ENCODE measurements at regions not wholly inside any gene's neighbourhood (a gene's known extent, or its start where the extent isn't known, plus 50 kb on each side); places are given as distances from the start of the nearest gene placed in this dataset.

- DNase-seq, result no peak
These were observed 617.5 kb upstream of the WWC1 start for GRCh38 chr5:167673942-167674341.

DNA sequence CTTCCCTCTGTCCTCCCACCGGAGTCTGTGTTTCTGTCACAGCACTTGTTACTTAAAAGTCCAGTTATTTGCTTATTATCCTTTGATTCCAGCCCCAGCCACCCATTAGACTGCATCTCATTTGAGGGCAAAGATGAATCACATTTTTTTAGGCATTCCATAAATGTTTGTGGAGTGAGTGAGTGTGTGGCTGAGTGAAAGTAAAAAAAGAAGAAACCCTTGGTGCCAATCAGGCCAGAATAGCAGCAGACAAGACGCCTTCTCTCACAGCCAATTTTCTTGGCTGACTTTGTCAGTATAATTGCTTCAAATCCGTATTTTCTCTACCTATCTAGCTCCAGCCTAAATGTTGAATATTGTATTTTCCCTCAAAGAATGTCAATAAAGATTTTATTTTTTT lies 613.0 kb upstream of the WWC1 start:
- no peak for DNase-seq

DNA sequence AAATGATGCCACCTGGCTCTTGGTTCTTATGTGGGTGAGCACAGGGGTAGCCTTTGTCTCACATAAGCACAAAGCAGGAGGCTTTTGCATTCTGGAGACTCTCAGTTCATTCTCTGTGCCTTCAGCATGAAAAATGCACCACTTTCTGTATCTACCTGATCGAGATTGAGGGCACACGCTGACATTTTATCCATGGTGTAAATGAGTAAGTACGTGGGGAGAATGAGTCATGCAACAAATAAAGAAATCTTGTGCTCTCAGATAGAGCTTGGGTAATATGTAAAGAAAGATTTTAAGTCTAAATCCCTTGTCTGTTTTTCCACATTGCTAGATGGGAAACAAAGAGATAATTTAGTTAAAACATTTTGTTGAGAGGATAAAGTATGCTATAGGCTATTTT lies 607.2 kb upstream of the WWC1 start:
- DNase-seq, result no peak

GRCh38 chr5:167688341-167689130 lies 602.9 kb upstream of the WWC1 start:
- DNase-seq, result no peak

- DNase-seq, result no peak
These were observed 596.9 kb upstream of the WWC1 start for GRCh38 chr5:167694325-167695147.

GRCh38 chr5:167696558-167697314 lies 594.7 kb upstream of the WWC1 start:
- DNase-seq, result no peak

DNA sequence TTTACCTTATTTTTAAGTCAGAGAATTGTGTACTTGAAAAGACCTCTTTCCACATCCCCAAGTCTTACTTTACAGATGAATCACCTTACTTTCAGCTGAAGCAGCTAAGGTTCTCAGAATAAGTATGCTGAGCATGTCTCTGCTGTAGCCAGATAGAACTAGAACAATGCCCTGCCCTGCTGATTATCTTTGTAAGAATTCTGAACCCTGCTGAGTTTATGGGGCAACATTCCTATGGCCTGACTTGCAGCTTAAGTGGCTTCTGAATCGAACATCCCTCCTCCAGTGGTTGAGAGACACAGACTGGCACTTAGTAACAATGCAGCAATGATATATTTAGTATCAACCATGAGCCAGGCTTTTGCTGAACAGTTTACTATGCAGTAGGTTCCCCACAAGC lies 592.0 kb upstream of the WWC1 start:
- no peak for DNase-seq

DNA sequence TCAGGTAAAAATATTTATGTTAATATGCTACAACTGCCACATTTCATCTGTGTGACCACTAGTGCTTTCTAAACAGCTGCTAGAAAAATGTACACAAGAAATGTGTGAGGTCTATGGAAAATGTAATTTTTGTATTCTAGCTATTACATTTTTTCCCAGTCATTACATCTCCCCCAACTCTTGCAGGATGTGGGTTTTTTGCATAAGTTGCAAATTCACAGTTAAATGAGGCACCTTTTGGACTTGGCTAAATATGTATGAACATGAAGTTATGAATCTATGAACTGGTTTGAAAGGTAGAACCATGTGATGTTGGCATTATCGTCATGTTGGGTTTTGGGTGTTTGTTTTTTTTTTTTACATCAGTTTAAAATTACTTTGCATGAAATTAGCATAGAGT lies 590.4 kb upstream of the WWC1 start:
- no peak for DNase-seq

GRCh38 chr5:167702014-167702413 lies 589.4 kb upstream of the WWC1 start:
- no peak for DNase-seq

DNA sequence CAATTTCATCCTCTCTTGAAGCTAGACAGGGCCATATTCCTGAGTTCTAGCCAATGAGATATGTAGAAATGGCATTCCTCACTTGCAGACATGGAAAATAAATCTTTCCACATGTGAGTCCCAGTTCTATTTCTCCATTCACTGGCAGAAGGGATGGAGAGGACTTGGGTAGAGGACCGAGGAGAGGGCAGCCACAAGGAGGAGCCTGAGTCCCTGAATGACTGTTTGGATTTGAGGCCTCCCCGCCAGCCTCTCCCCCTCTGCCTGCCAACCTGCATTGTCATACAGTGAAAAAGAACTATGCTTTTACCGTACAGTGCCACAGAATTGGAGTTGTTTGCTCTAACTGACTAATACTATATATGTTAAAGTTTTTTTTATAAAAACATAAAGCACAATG lies 583.0 kb upstream of the WWC1 start:
- DNase-seq, result no peak

DNA sequence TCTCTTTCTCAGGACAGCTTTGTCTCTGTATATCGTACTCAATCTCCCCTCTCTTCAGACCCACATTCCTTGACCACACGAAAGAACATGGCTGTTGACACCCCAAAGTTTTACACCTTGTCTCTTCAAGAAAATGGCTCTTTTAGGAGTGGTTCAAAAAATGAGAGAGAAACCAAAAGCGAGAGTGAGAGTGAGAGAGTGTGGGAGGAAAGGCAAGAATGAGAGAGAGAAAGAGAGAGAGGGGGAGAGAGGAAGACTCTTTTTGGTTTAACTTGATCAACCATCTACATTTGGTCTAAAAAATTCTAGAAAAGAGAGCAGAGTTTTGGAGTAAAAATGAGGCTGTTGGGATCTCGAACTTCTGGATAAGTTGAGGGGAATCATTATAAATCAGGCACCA lies 581.8 kb upstream of the WWC1 start:
- DNase-seq, result no peak

DNA sequence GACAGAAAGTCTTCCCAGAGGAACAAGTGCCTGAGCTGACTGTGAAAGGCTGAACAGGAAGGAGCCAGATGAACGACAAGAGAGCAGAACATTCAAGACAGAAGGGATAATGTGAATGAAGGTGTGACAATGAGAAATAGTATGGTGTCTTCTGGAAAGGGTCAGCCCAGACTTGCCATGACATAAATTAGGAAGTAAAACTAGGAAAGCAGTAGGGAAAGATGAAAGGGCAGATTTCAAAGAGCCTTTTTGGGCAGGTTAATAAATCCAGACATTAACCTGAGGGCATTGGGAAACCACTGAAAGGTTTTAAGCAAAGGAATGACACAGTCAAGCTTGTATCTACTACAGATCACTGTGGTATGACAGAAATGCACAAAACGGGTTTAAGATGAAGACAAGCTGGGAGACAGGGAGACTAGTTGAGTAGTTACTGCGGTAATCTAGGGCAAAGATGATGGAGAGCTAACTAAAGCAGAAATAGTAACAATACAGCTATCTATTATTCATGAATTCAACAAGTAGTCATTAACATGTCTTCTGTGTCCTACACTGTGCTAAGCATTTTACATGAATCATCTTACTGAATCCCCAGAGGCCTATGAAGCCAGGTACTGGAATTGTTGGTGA lies 580.9 kb upstream of the WWC1 start:
- DNase-seq, result no peak

- no peak for DNase-seq
These were observed 578.4 kb upstream of the WWC1 start for GRCh38 chr5:167712986-167713585.

DNA sequence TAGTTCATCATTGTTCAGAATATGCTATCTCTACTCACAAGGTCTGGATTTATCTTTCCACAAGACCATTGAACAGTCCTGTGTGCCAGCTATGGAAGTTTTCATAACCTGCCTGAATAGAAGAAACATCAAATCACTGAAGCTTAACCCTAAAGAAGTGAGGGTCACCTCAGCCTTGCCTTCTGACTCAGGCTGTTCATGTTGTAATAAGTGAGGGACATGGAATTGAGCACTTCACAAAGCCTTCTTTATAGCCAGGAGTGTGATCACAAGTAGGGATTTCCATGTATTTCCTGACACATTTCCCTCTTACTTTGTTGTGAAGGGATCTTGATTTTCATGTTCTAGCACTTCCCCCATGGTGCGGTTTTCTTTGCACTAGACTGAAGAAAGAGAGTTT lies 577.5 kb upstream of the WWC1 start:
- DNase-seq, result no peak

GRCh38 chr5:167716126-167716775 lies 575.2 kb upstream of the WWC1 start:
- DNase-seq, result no peak

DNA sequence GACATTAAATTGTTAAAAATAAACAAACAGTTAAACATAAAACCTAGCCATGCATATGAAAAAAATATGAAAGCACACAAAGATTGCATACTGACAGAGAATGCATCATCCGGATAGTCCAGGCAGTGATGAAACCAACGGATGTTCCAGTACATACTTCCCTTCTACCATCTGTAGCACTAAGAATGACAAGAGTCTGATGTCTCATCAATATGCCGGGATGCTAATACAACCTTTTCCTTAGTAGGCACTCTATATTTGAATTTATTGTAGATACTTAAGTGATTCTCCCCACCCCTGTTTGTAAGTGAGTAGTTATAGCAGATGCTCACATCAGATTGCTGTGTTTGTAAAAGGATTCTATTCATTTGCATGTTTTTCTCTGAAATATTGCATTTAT lies 571.2 kb upstream of the WWC1 start:
- no peak for DNase-seq

DNA sequence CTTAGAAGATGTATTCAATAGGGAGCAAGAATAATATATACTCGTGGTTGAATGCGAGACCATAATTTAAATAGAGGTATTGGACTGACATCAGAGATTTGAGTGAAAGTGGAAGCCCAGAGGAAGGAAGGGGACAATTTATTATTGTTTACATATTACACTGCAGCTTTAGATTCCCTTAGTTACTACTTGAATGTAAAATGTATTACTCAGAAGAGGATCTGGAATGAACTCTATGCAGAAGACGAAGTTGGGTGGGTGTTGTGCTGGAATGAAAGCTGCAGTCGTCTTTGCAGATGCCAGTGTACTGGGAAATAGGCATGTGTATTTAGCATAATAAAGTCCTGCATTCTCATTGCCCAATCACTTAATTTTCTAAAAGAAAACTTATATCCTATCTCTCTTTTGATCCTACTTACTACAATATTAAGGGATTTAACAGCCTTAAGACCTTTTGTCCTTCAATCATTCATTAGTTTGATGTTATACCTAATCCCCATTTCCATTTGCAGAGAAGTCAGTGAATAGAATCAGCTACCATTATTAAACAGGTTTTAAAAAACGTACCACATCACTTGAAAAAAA lies 570.7 kb upstream of the WWC1 start:
- DNase-seq, result no peak

DNA sequence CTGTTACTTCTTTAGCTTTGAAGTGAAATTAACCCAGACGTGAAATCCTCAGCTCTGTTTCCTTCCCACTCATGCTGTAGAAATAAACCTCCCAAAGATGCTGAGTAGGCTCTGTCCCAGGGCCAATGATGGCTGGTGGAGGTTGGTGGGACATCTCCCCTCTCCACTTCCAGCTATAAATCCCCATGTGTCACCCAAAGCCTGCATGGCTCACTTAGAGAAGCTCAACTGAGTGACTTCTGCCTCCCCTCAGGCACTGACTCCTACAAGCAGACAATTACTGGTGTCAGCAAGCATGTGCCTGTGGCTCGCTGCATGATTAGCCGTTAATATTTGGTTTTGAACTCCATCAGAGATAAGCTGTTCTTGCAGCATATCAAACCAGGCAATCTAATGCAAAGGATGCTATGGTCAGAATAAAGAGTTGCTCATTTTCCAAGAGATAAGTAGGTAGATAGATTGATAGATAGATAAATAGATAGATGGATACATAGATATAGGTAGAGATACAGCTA lies 569.5 kb upstream of the WWC1 start:
- DNase-seq, result no peak

GRCh38 chr5:167723254-167723871 lies 568.1 kb upstream of the WWC1 start:
- peak; percentile 26 for DNase-seq

- no peak for DNase-seq
These were observed 566.2 kb upstream of the WWC1 start for GRCh38 chr5:167725264-167725663.

- DNase-seq, result no peak
These were observed 565.7 kb upstream of the WWC1 start for GRCh38 chr5:167725741-167726140.

Measured in COR-L47 (cell line).